ENCODE measurements at regions not wholly inside any gene's neighbourhood (a gene's known extent, or its start where the extent isn't known, plus 50 kb on each side); places are given as distances from the start of the nearest gene placed in this dataset.

DNA sequence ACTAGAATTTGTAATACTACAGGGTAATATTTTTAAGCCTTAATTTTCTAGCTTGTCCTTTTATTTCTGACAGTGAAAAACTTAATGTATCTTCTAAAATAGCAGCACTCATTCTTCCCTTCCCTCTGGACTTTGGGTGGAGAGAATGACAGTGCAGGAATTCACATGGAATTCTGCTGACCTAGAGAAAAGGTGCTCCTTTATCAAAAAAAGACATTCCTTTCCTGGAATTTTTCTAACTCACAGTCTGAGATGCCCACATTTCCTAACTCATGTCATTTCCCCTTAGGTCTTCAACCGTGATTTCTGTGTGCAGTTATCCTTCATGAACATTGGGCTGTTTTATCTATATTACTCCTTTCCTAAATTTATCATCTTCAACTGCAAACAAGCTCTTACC lies 137.8 kb upstream of the PDGFD start:
- TF ChIP-seq EP300 (IDR thresholded peaks at IDR 0.05) (no peak), POLR2AphosphoS5 (IDR thresholded peaks at IDR 0.05) (no peak), POLR2A (IDR thresholded peaks at IDR 0.05) (no peak)
- TF ChIP-seq, protein P1, sequence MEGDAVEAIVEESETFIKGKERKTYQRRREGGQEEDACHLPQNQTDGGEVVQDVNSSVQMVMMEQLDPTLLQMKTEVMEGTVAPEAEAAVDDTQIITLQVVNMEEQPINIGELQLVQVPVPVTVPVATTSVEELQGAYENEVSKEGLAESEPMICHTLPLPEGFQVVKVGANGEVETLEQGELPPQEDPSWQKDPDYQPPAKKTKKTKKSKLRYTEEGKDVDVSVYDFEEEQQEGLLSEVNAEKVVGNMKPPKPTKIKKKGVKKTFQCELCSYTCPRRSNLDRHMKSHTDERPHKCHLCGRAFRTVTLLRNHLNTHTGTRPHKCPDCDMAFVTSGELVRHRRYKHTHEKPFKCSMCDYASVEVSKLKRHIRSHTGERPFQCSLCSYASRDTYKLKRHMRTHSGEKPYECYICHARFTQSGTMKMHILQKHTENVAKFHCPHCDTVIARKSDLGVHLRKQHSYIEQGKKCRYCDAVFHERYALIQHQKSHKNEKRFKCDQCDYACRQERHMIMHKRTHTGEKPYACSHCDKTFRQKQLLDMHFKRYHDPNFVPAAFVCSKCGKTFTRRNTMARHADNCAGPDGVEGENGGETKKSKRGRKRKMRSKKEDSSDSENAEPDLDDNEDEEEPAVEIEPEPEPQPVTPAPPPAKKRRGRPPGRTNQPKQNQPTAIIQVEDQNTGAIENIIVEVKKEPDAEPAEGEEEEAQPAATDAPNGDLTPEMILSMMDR (IDR thresholded peaks at IDR 0.05) = no peak

All from stomach (tissue), 4 donors.